Neuronal stem cell (in vitro differentiated cells): ENCODE measurements at regions not wholly inside any gene's neighbourhood (a gene's known extent, or its start where the extent isn't known, plus 50 kb on each side); places are given as distances from the start of the nearest gene placed in this dataset.
A peak's percentile ranks its signal among the peaks of the same experiment; 100 is the strongest.

Experiments used
- DNase-seq: peaks from one replicate; pipeline ENCODE4 v3.0.0-alpha.2; 2013; ENCODE audit warnings: low spot score
- H2AFZ ChIP-seq: one replicate; pipeline ENCODE4 v1.6.1; 2013; ENCODE audit warnings: mild to moderate bottlenecking, low read length, inconsistent platforms
- H2AK5ac ChIP-seq: 2 replicates; pipeline ENCODE4 v1.6.1; 2013; ENCODE audit warnings: low read depth, mild to moderate bottlenecking, inconsistent platforms, low read length, moderate library complexity, mixed read lengths
- H2BK120ac ChIP-seq: 2 replicates; pipeline ENCODE4 v1.6.1; 2013; ENCODE audit warnings: low read depth, mild to moderate bottlenecking, inconsistent platforms, low read length, moderate library complexity, mixed read lengths
- H2BK12ac ChIP-seq: one replicate; pipeline ENCODE4 v1.6.1; 2013; ENCODE audit warnings: low read length, inconsistent platforms
- H2BK15ac ChIP-seq: 2 replicates; pipeline ENCODE4 v1.6.1; 2013; ENCODE audit warnings: mild to moderate bottlenecking, low read length, inconsistent platforms, mixed read lengths
- H2BK5ac ChIP-seq: one replicate; pipeline ENCODE4 v1.6.1; 2013; ENCODE audit warnings: inconsistent platforms, mild to moderate bottlenecking, low read length, moderate library complexity
- H3K14ac ChIP-seq: one replicate; pipeline ENCODE4 v1.6.1; 2013; ENCODE audit warnings: low read length, inconsistent platforms
- H3K18ac ChIP-seq: 2 replicates; pipeline ENCODE4 v1.6.1; 2013; ENCODE audit warnings: low read length, inconsistent platforms
- H3K23ac ChIP-seq: 2 replicates; pipeline ENCODE4 v1.6.1; 2013; ENCODE audit warnings: low read depth, mild to moderate bottlenecking, mixed read lengths, low read length, inconsistent platforms; ENCODE audit not compliant: poor library complexity
- H3K27ac ChIP-seq: replicated peaks from 3 replicates; pipeline ENCODE4 v1.5.1; 2013; ENCODE audit warnings: low read length, inconsistent platforms
- H3K27me3 ChIP-seq, 3 experiments: 2 replicates each; pipeline ENCODE4 v1.6.1; 2013; ENCODE audit warnings: low read length in 3 of 3, mild to moderate bottlenecking in 2 of 3, inconsistent platforms in 1 of 3, low read depth in 1 of 3, mixed read lengths in 1 of 3, moderate library complexity in 1 of 3; ENCODE audit not compliant: control insufficient read depth in 3 of 3, insufficient read depth in 3 of 3
- H3K36me3 ChIP-seq, 2 donors: replicated peaks in 1 of 2; 2 replicates each; pipeline ENCODE4 v1.6.1; 2013; ENCODE audit warnings: low read length in 2 of 2; ENCODE audit not compliant: control insufficient read depth in 2 of 2, insufficient read depth in 2 of 2
- H3K4ac ChIP-seq: 2 replicates; pipeline ENCODE4 v1.6.1; 2013; ENCODE audit warnings: inconsistent platforms, mild to moderate bottlenecking, low read length, moderate library complexity
- H3K4me1 ChIP-seq, 2 donors: 1 replicate in 1 of 2; 2 replicates in 1 of 2; pipeline ENCODE4 v1.6.1; 2013; ENCODE audit warnings: low read length in 2 of 2, low read depth in 1 of 2; ENCODE audit not compliant: control insufficient read depth in 2 of 2, insufficient read depth in 1 of 2
- H3K4me2 ChIP-seq: one replicate; pipeline ENCODE4 v1.6.1; 2013; ENCODE audit warnings: mild to moderate bottlenecking, low read length, inconsistent platforms; ENCODE audit not compliant: insufficient read depth, poor library complexity, severe bottlenecking
- H3K4me3 ChIP-seq, 2 donors: 2 replicates each; pipeline ENCODE4 v1.5.1; 2013; ENCODE audit warnings: low read length in 2 of 2, mild to moderate bottlenecking in 2 of 2, inconsistent platforms in 1 of 2, moderate library complexity in 1 of 2
- H3K79me1 ChIP-seq: one replicate; pipeline ENCODE4 v1.6.1; 2013; ENCODE audit warnings: low read depth, mild to moderate bottlenecking, inconsistent platforms, low read length, moderate library complexity
- H3K9ac ChIP-seq: one replicate; pipeline ENCODE4 v1.6.1; 2013; ENCODE audit warnings: mild to moderate bottlenecking, low read depth, low read length, inconsistent platforms; ENCODE audit not compliant: poor library complexity
- H3K9me3 ChIP-seq, 2 donors: replicated peaks in 1 of 2; 2 replicates each; pipeline versions ENCODE3 to v1.6.1; 2013; ENCODE audit warnings: low read length in 2 of 2, mild to moderate bottlenecking in 2 of 2, inconsistent platforms in 1 of 2, low read depth in 1 of 2, mixed read lengths in 1 of 2, moderate library complexity in 1 of 2; ENCODE audit not compliant: control insufficient read depth in 2 of 2, insufficient read depth in 1 of 2
- H4K8ac ChIP-seq: one replicate; pipeline ENCODE4 v1.6.1; 2013; ENCODE audit warnings: low read depth, mild to moderate bottlenecking, inconsistent platforms, low read length, moderate library complexity
- H4K91ac ChIP-seq: one replicate; pipeline ENCODE4 v1.6.1; 2013; ENCODE audit warnings: low read length, low read depth, mild to moderate bottlenecking, inconsistent platforms; ENCODE audit not compliant: poor library complexity
- WGBS, 2 donors: extraction: QIAGEN DNeasy Blood & Tissue Kit; methylation state at CpG; one replicate each; pipeline ENCODE4 v1.1.7; 2013; ENCODE audit warnings: missing lambda C conversion rate in 2 of 2, mixed read lengths in 1 of 2; ENCODE audit not compliant: insufficient read length in 2 of 2, insufficient replicate concordance in 1 of 2; ENCODE audit errors: extremely low coverage in 2 of 2; 5-methylcytosine and 5-hydroxymethylcytosine counted together

GRCh38 chr13:74398599-74398998 is 264.4 kb upstream of the KLF12 start:
- Histone ChIP-seq H2BK15ac (no peak overlapping the region), H3K27ac (no peak overlapping the region), H3K14ac (no peak overlapping the region), H2AFZ (no peak overlapping the region), H3K9me3 (peaks cover 0 to 3% of the 10 kb centered on the region in 2 donors), H3K18ac (no peak overlapping the region), H3K4me2 (no peak overlapping the region), H2BK5ac (no peak overlapping the region), H3K79me1 (no peaks in the 10 kb centered on the region), H2BK120ac (no peak overlapping the region), H2BK12ac (no peak overlapping the region), H3K4ac (no peak overlapping the region), H3K4me1 (no peaks in the 10 kb centered on the region), H3K23ac (no peak overlapping the region), H3K9ac (no peak overlapping the region), H3K4me3 (no peak overlapping the region), H3K36me3 (no peaks in the 10 kb centered on the region), H4K91ac (no peak overlapping the region), H2AK5ac (no peak overlapping the region), H4K8ac (no peak overlapping the region), H3K27me3 (no peaks in the 10 kb centered on the region)
- no peak for DNase-seq
- WGBS, 2 donors = no CpG with 5 or more reads among the region's 4 CpGs

- H3K14ac ChIP-seq = no peak overlapping the region
- no peak overlapping the region for H2BK15ac ChIP-seq
- H4K8ac ChIP-seq = no peak overlapping the region
- H3K36me3 ChIP-seq = no peaks in the 10 kb centered on the region
- H3K27me3 ChIP-seq = no peaks in the 10 kb centered on the region
- no peak overlapping the region for H3K4ac ChIP-seq
- no peak overlapping the region for H3K18ac ChIP-seq
- H4K91ac ChIP-seq = no peak overlapping the region
- no peak overlapping the region for H2AK5ac ChIP-seq
- H3K4me1 ChIP-seq = peaks cover 0 to 2% of the 10 kb centered on the region in 2 donors
- WGBS, 2 donors = no CpG with 5 or more reads among the region's 5 CpGs
- peak overlapping the region; percentile 68 for H2AFZ ChIP-seq
- H3K79me1 ChIP-seq = no peaks in the 10 kb centered on the region
- no peak for DNase-seq
- H2BK12ac ChIP-seq = no peak overlapping the region
- H3K4me3 ChIP-seq = no peak overlapping the region
- no peak overlapping the region for H3K9ac ChIP-seq
- no peak overlapping the region for H3K27ac ChIP-seq
- no peak overlapping the region for H2BK5ac ChIP-seq
- no peak overlapping the region for H3K23ac ChIP-seq
- H3K4me2 ChIP-seq = no peak overlapping the region
- no peak overlapping the region for H2BK120ac ChIP-seq
- H3K9me3 ChIP-seq = peaks cover 0 to 8% of the 10 kb centered on the region in 2 donors
Measured at GRCh38 chr13:74389056-74389455, 254.9 kb upstream of the KLF12 start.

- Histone ChIP-seq H3K4me1 (peaks cover 0 to 2% of the 10 kb centered on the region in 2 donors), H3K23ac (no peak overlapping the region), H2AK5ac (no peak overlapping the region)
Measured at GRCh38 chr13:74388626-74389025, 254.4 kb upstream of the KLF12 start.

GRCh38 chr13:74372511-74372910 is 238.3 kb upstream of the KLF12 start:
- no peaks in the 10 kb centered on the region for H3K4me1 ChIP-seq
- H3K27ac ChIP-seq = no peak overlapping the region
- no peaks in the 10 kb centered on the region for H3K27me3 ChIP-seq
- H2AK5ac ChIP-seq = no peak overlapping the region
- no peak overlapping the region for H4K91ac ChIP-seq
- no peak overlapping the region for H3K18ac ChIP-seq
- H3K79me1 ChIP-seq = no peaks in the 10 kb centered on the region
- no peak overlapping the region for H3K23ac ChIP-seq
- H2AFZ ChIP-seq = no peak overlapping the region
- H3K9me3 ChIP-seq = no peaks in the 10 kb centered on the region
- H2BK12ac ChIP-seq = no peak overlapping the region
- H3K4ac ChIP-seq = no peak overlapping the region
- no peak overlapping the region for H2BK5ac ChIP-seq
- H3K4me3 ChIP-seq = no peak overlapping the region
- no peaks in the 10 kb centered on the region for H3K36me3 ChIP-seq
- H4K8ac ChIP-seq = no peak overlapping the region
- DNase-seq = no peak
- H3K9ac ChIP-seq = no peak overlapping the region
- no peak overlapping the region for H2BK15ac ChIP-seq
- H3K14ac ChIP-seq = no peak overlapping the region
- no peak overlapping the region for H2BK120ac ChIP-seq
- H3K4me2 ChIP-seq = no peak overlapping the region

More at GRCh38 chr13:74388626-74389025, 254.4 kb upstream of the KLF12 start:
- Histone ChIP-seq H3K4me2 (no peak overlapping the region), H3K14ac (no peak overlapping the region), H2BK15ac (no peak overlapping the region), H4K8ac (no peak overlapping the region), H2AFZ (peak overlapping the region; percentile 68), H3K4ac (no peak overlapping the region), H3K9me3 (peaks cover 0 to 8% of the 10 kb centered on the region in 2 donors), H3K18ac (no peak overlapping the region), H3K27ac (no peak overlapping the region), H2BK5ac (no peak overlapping the region), H2BK12ac (no peak overlapping the region), H4K91ac (no peak overlapping the region), H3K36me3 (no peaks in the 10 kb centered on the region), H3K27me3 (no peaks in the 10 kb centered on the region), H3K4me3 (no peak overlapping the region), H3K9ac (no peak overlapping the region), H2BK120ac (no peak overlapping the region), H3K79me1 (no peaks in the 10 kb centered on the region)
- no peak for DNase-seq
- WGBS, 2 donors = no CpG with 5 or more reads among the region's 6 CpGs
